CD4-positive, alpha-beta T cell (primary cell): ENCODE measurements at regions not wholly inside any gene's neighbourhood (a gene's known extent, or its start where the extent isn't known, plus 50 kb on each side); places are given as distances from the start of the nearest gene placed in this dataset.

Experiments
- ATAC-seq: fragments of 200-7000 bp; cut with Tn5 transposase; one replicate; pipeline ENCODE4 v1.10.0; 2022; ENCODE audit warnings: mild to moderate bottlenecking; ENCODE audit not compliant: poor library complexity
- CTCF ChIA-PET: fragments of 350-600 bp; sonication (Branson Sonifier 250); formaldehyde crosslinking; loops from one replicate; lab custom pipeline; 2021; ENCODE audit warnings: antibody characterized with exemption, inconsistent platforms; lab: Charles Lee
- POLR2A ChIA-PET: fragments of 350-600 bp; sonication (Branson Sonifier 250); formaldehyde crosslinking; loops from one replicate; lab custom pipeline; 2021; ENCODE audit warnings: antibody characterized with exemption, inconsistent platforms; lab: Charles Lee
- DNase-seq, 14 experiments: peaks; one replicate each; pipeline ENCODE4 v3.0.0-alpha.2; 2013 to 2020; ENCODE audit warnings: mixed read lengths in 2 of 14
- H3K27ac ChIP-seq, 2 donors: one replicate each; pipeline versions ENCODE4 v1.5.1 to v1.7.0; 2013; ENCODE audit warnings: low read length in 2 of 2, low read depth in 1 of 2, mild to moderate bottlenecking in 1 of 2
- H3K27me3 ChIP-seq, 2 experiments: 1 replicate in 1 of 2; 2 replicates in 1 of 2; pipeline versions ENCODE4 v1.6.1 to v1.7.0; 2013; ENCODE audit warnings: low read length in 2 of 2, control low read depth in 1 of 2, mild to moderate bottlenecking in 1 of 2, moderate library complexity in 1 of 2; ENCODE audit not compliant: insufficient read depth in 2 of 2, control insufficient read depth in 1 of 2
- H3K36me3 ChIP-seq: one replicate; pipeline ENCODE4 v1.6.1; 2013; ENCODE audit warnings: low read length, control low read depth; ENCODE audit not compliant: insufficient read depth
- H3K4me1 ChIP-seq: one replicate; pipeline ENCODE4 v1.6.1; 2013; ENCODE audit warnings: low read length, control low read depth; ENCODE audit not compliant: insufficient read depth
- H3K4me3 ChIP-seq: one replicate; pipeline ENCODE4 v1.5.1; 2013; ENCODE audit warnings: mild to moderate bottlenecking, low read length, moderate library complexity
- H3K9me3 ChIP-seq, 2 experiments: 1 replicate in 1 of 2; 2 replicates in 1 of 2; pipeline versions ENCODE4 v1.6.1 to v1.7.0; 2013; ENCODE audit warnings: low read length in 2 of 2, mild to moderate bottlenecking in 2 of 2, control low read depth in 1 of 2, moderate library complexity in 1 of 2; ENCODE audit not compliant: control insufficient read depth in 1 of 2, insufficient read depth in 1 of 2
- H3K27ac Mint-ChIP-seq: one replicate; pipeline ENCODE4 v1.8.0; 2020; ENCODE audit warnings: mixed read lengths
- H3K27me3 Mint-ChIP-seq: one replicate; pipeline ENCODE4 v1.8.0; 2021; ENCODE audit warnings: mixed read lengths
- H3K36me3 Mint-ChIP-seq: one replicate; pipeline ENCODE4 v1.8.0; 2021; ENCODE audit warnings: low read depth, mixed read lengths
- H3K4me1 Mint-ChIP-seq: one replicate; pipeline ENCODE4 v1.8.0; 2021; ENCODE audit warnings: low read depth, mixed read lengths
- H3K4me3 Mint-ChIP-seq: one replicate; pipeline ENCODE4 v1.8.0; 2020; ENCODE audit warnings: mild to moderate bottlenecking, mixed read lengths
- H3K9me3 Mint-ChIP-seq: one replicate; pipeline ENCODE4 v1.8.0; 2020; ENCODE audit warnings: mixed read lengths
- CTCF ChIP-seq: fragments of 200-600 bp; IDR thresholded peaks from one replicate; pipeline ENCODE4 v1.8.0; 2022; ENCODE audit warnings: antibody characterized with exemption, mild to moderate bottlenecking
- intact Hi-C, 2 experiments: fragments of 100-400 bp; cut with DNase I in 1 of 2; cut with micrococcal nuclease in 1 of 2; formaldehyde crosslinking; loops; one replicate each; pipeline versions ENCODE4 v1.15.1 to v1.9.0; 2023 to 2025; cut with DNase I, micrococcal nuclease

- no peak overlapping the region for H3K27ac Mint-ChIP-seq
- H3K4me3 Mint-ChIP-seq: no peak overlapping the region
- Histone ChIP-seq H3K4me3 (no peak overlapping the region), H3K4me1 (no peaks in the 10 kb centered on the region), H3K27ac (no peak overlapping the region), H3K36me3 (no peaks in the 10 kb centered on the region), H3K27me3 (no peaks in the 10 kb centered on the region), H3K9me3 (no peaks in the 10 kb centered on the region)
- peaks cover 2% of the 10 kb centered on the region for H3K9me3 Mint-ChIP-seq
- DNase-seq (no peak), ATAC-seq (no peak)
- CTCF ChIA-PET: no interaction called here
- no peak for TF ChIP-seq CTCF
- POLR2A ChIA-PET: no interaction called here
- intact Hi-C loops: no loop called here
- H3K4me1 Mint-ChIP-seq: no peaks in the 10 kb centered on the region
- no peaks in the 10 kb centered on the region for H3K36me3 Mint-ChIP-seq
- H3K27me3 Mint-ChIP-seq: no peaks in the 10 kb centered on the region
These were observed 608.1 kb upstream of the FAM241A start for GRCh38 chr4:111537165-111537564.

- intact Hi-C loops: no loop called here
- Histone ChIP-seq H3K4me3 (no peak overlapping the region), H3K9me3 (no peaks in the 10 kb centered on the region), H3K36me3 (no peaks in the 10 kb centered on the region), H3K27me3 (no peaks in the 10 kb centered on the region), H3K4me1 (no peaks in the 10 kb centered on the region), H3K27ac (no peak overlapping the region)
- ChIA-PET POLR2A (no interaction called here), CTCF (no interaction called here)
- H3K27ac Mint-ChIP-seq: no peak overlapping the region
- ATAC-seq (no peak), DNase-seq (no peak)
- H3K27me3 Mint-ChIP-seq: no peaks in the 10 kb centered on the region
- H3K4me1 Mint-ChIP-seq: no peaks in the 10 kb centered on the region
- no peaks in the 10 kb centered on the region for H3K36me3 Mint-ChIP-seq
- H3K9me3 Mint-ChIP-seq: peaks cover 2% of the 10 kb centered on the region
- no peak for TF ChIP-seq CTCF
- no peak overlapping the region for H3K4me3 Mint-ChIP-seq
These were observed 607.4 kb upstream of the FAM241A start for GRCh38 chr4:111537871-111538270.

- H3K4me3 ChIP-seq: no peak overlapping the region
- H3K27me3 ChIP-seq: no peaks in the 10 kb centered on the region
- no peaks in the 10 kb centered on the region for H3K4me1 ChIP-seq
- intact Hi-C loops: no loop called here
- no peak overlapping the region for H3K4me3 Mint-ChIP-seq
- H3K27ac Mint-ChIP-seq: no peak overlapping the region
- H3K27me3 Mint-ChIP-seq: no peaks in the 10 kb centered on the region
- no peaks in the 10 kb centered on the region for H3K36me3 Mint-ChIP-seq
- no peak for TF ChIP-seq CTCF
- ATAC-seq (no peak), DNase-seq (no peak)
- ChIA-PET POLR2A (no interaction called here), CTCF (no interaction called here)
- peaks cover 2% of the 10 kb centered on the region for H3K9me3 Mint-ChIP-seq
- H3K27ac ChIP-seq: no peak overlapping the region
- no peaks in the 10 kb centered on the region for H3K36me3 ChIP-seq
- no peaks in the 10 kb centered on the region for H3K9me3 ChIP-seq
- no peaks in the 10 kb centered on the region for H3K4me1 Mint-ChIP-seq
These were observed 604.6 kb upstream of the FAM241A start for GRCh38 chr4:111540671-111541070.
